IMR-90 (cell line): ENCODE measurements at regions not wholly inside any gene's neighbourhood (a gene's known extent, or its start where the extent isn't known, plus 50 kb on each side); places are given as distances from the start of the nearest gene placed in this dataset.

Source experiments
- ATAC-seq: fragments of 200-7000 bp; cut with Tn5 transposase; 2 replicates; pipeline ENCODE4 v1.9.1; 2020; ENCODE audit warnings: low read depth, mild to moderate bottlenecking, moderate library complexity
- BruUV-seq: library from RNA; stranded (reverse); fragments of 400-500 nt; replicated peaks from 2 replicates; lab custom pipeline; 2021; lab: Mats Ljungman, UMichigan
- CTCF ChIA-PET: fragments of 300-600 bp; formaldehyde crosslinking; extraction: SDS; loops from one replicate; lab custom pipeline; 2021; ENCODE audit warnings: antibody characterized with exemption; lab: Yijun Ruan, JAX
- POLR2A ChIA-PET: fragments of 300-600 bp; sonication (Branson Sonifier 250); formaldehyde crosslinking; loops from one replicate; lab custom pipeline; 2022; ENCODE audit warnings: antibody characterized with exemption; ENCODE audit not compliant: unreplicated experiment; lab: Charles Lee
- DNase-seq: peaks from one replicate; pipeline ENCODE4 v3.0.0; 2013
- H2AFZ ChIP-seq: replicated peaks from 2 replicates; pipeline ENCODE3; 2013; ENCODE audit warnings: low read length, mild to moderate bottlenecking; ENCODE audit not compliant: poor library complexity
- H2AK5ac ChIP-seq: 2 replicates; pipeline ENCODE4 v1.6.1; 2013; ENCODE audit warnings: low read depth, low read length, inconsistent platforms
- H2AK9ac ChIP-seq: replicated peaks from 2 replicates; pipeline ENCODE3; 2013; ENCODE audit warnings: mild to moderate bottlenecking, low read depth, low read length, moderate library complexity; ENCODE audit not compliant: poor library complexity
- H2BK120ac ChIP-seq: 2 replicates; pipeline ENCODE4 v1.6.1; 2013; ENCODE audit warnings: low read depth, low read length, inconsistent platforms
- H2BK15ac ChIP-seq: 3 replicates; pipeline ENCODE4 v1.6.1; 2013; ENCODE audit warnings: low read depth, low read length, inconsistent platforms
- H2BK20ac ChIP-seq: 2 replicates; pipeline ENCODE4 v1.6.1; 2013; ENCODE audit warnings: low read depth, mild to moderate bottlenecking, inconsistent platforms, low read length, moderate library complexity
- H2BK5ac ChIP-seq: 2 replicates; pipeline ENCODE4 v1.6.1; 2013; ENCODE audit warnings: mild to moderate bottlenecking, low read depth, low read length, inconsistent platforms; ENCODE audit not compliant: poor library complexity, severe bottlenecking
- H3K14ac ChIP-seq: replicated peaks from 2 replicates; pipeline ENCODE4 v1.6.1; 2013; ENCODE audit warnings: low read depth, low read length, inconsistent platforms
- H3K18ac ChIP-seq: 2 replicates; pipeline ENCODE4 v1.6.1; 2013; ENCODE audit warnings: low read depth, low read length, control low read depth
- H3K23ac ChIP-seq: 2 replicates; pipeline ENCODE4 v1.6.1; 2013; ENCODE audit warnings: low read depth, low read length, inconsistent platforms
- H3K27ac ChIP-seq: 2 replicates; pipeline ENCODE4 v1.5.1; 2013; ENCODE audit warnings: mild to moderate bottlenecking, control low read depth, low read length; ENCODE audit not compliant: insufficient read depth
- H3K27me3 ChIP-seq: 2 replicates; pipeline ENCODE4 v1.6.1; 2013; ENCODE audit warnings: low read length; ENCODE audit not compliant: control insufficient read depth, insufficient read depth
- H3K36me3 ChIP-seq: 2 replicates; pipeline ENCODE4 v1.6.1; 2013; ENCODE audit warnings: low read length, mixed read lengths; ENCODE audit not compliant: control insufficient read depth, insufficient read depth
- H3K4ac ChIP-seq: 2 replicates; pipeline ENCODE4 v1.6.1; 2013; ENCODE audit warnings: low read depth, low read length, inconsistent platforms
- H3K4me1 ChIP-seq: 2 replicates; pipeline ENCODE4 v1.6.1; 2013; ENCODE audit warnings: low read length, mixed read lengths; ENCODE audit not compliant: control insufficient read depth, insufficient read depth
- H3K4me2 ChIP-seq: 2 replicates; pipeline ENCODE4 v1.6.1; 2013; ENCODE audit warnings: low read depth, mild to moderate bottlenecking, control low read depth, low read length, moderate library complexity
- H3K4me3 ChIP-seq: 2 replicates; pipeline ENCODE4 v1.5.1; 2013; ENCODE audit warnings: low read depth, mild to moderate bottlenecking, control low read depth, low read length, moderate library complexity; ENCODE audit not compliant: insufficient read depth
- H3K56ac ChIP-seq: 2 replicates; pipeline ENCODE4 v1.6.1; 2013; ENCODE audit warnings: low read length, inconsistent platforms; ENCODE audit not compliant: insufficient read depth; ENCODE audit errors: extremely low read depth
- H3K79me1 ChIP-seq, 2 experiments: 2 replicates each; pipeline ENCODE4 v1.6.1; 2013; ENCODE audit warnings: low read length in 2 of 2, inconsistent platforms in 1 of 2, low read depth in 1 of 2
- H3K9ac ChIP-seq: 2 replicates; pipeline ENCODE4 v1.6.1; 2013; ENCODE audit warnings: low read depth, low read length, control low read depth
- H3K9me1 ChIP-seq: 2 replicates; pipeline ENCODE4 v1.6.1; 2013; ENCODE audit warnings: low read length, inconsistent platforms; ENCODE audit not compliant: insufficient read depth
- H3K9me3 ChIP-seq: 2 replicates; pipeline ENCODE4 v1.6.1; 2013; ENCODE audit warnings: low read length; ENCODE audit not compliant: control insufficient read depth, insufficient read depth
- H4K20me1 ChIP-seq: 2 replicates; pipeline ENCODE4 v1.6.1; 2013; ENCODE audit warnings: low read length, inconsistent platforms; ENCODE audit not compliant: insufficient read depth
- H4K5ac ChIP-seq: 2 replicates; pipeline ENCODE4 v1.6.1; 2013; ENCODE audit warnings: mild to moderate bottlenecking, low read depth, low read length, control low read depth
- H4K8ac ChIP-seq, 2 experiments: 2 replicates each; pipeline ENCODE4 v1.6.1; 2013; ENCODE audit warnings: low read depth in 2 of 2, low read length in 2 of 2, control low read depth in 1 of 2, inconsistent platforms in 1 of 2
- H4K91ac ChIP-seq: 2 replicates; pipeline ENCODE4 v1.6.1; 2013; ENCODE audit warnings: low read depth, low read length, inconsistent platforms; ENCODE audit not compliant: insufficient read depth
- CHD1 ChIP-seq: IDR thresholded peaks from 2 replicates; pipeline ENCODE4 v1.6.1; 2012; ENCODE audit warnings: low read depth, low read length, improper control_type of control experiment
- FOS ChIP-seq: fragments of 150-350 bp; IDR thresholded peaks from 2 replicates; pipeline ENCODE4 v1.6.1; 2016; ENCODE audit warnings: low read depth, low read length
- MAZ ChIP-seq: IDR thresholded peaks from 2 replicates; pipeline ENCODE4 v1.6.1; 2012; ENCODE audit warnings: low read depth, mild to moderate bottlenecking, low read length, improper control_type of control experiment, moderate library complexity, borderline replicate concordance
- MXI1 ChIP-seq: IDR thresholded peaks from 2 replicates; pipeline ENCODE4 v1.6.1; 2012; ENCODE audit warnings: low read depth, mild to moderate bottlenecking, low read length, moderate library complexity, borderline replicate concordance
- RCOR1 ChIP-seq: IDR thresholded peaks from 2 replicates; pipeline ENCODE4 v1.6.1; 2012; ENCODE audit warnings: mild to moderate bottlenecking, low read length, improper control_type of control experiment; ENCODE audit not compliant: insufficient replicate concordance
- USF2 ChIP-seq: fragments of 150-350 bp; IDR thresholded peaks from 2 replicates; pipeline ENCODE4 v1.6.1; 2017; ENCODE audit warnings: mild to moderate bottlenecking, antibody characterized with exemption, low read length, low read depth
- WGBS, 2 experiments: methylation state at CpG; one replicate each; pipeline versions ENCODE4 v1.1.5 to v1.1.7; 2013; ENCODE audit warnings: missing lambda C conversion rate in 2 of 2; ENCODE audit not compliant: insufficient read length in 1 of 2; ENCODE audit errors: extremely low coverage in 2 of 2; 5-methylcytosine and 5-hydroxymethylcytosine counted together
- dilution Hi-C: fragments of 300-500 bp; cut with HindIII; formaldehyde crosslinking; loops from one replicate; pipeline ENCODE4 v1.14.3; 2018; ENCODE audit warnings: low sequenced_read_pairs; ENCODE audit not compliant: unreplicated experiment
- in situ Hi-C: fragments of 300-500 bp; cut with MboI; formaldehyde crosslinking; loops from 3 replicates; pipeline ENCODE4 v1.14.3; 2019; ENCODE audit warnings: low sequenced_read_pairs, inconsistent platforms, mixed read lengths
- intact Hi-C: fragments of 100-400 bp; cut with micrococcal nuclease; formaldehyde crosslinking; loops from 2 replicates; pipeline ENCODE4 v1.10.0; 2022
- TF ChIP-seq, protein P1 (sequence below): fragments of 150-350 bp; IDR thresholded peaks from 2 replicates; pipeline ENCODE4 v1.6.1; 2016; ENCODE audit warnings: low read depth, mild to moderate bottlenecking, low read length, moderate library complexity, borderline replicate concordance

GRCh38 chr11:38503876-38504275, 1905.8 kb upstream of the RAG2 start:
- ChIA-PET POLR2A (no interaction called here), CTCF (no interaction called here)
- H3K4me2 ChIP-seq = no peak overlapping the region

More at GRCh38 chr11:38503876-38504275, 1905.8 kb upstream of the RAG2 start:
- Histone ChIP-seq H4K5ac (no peak overlapping the region), H3K23ac (no peak overlapping the region), H3K36me3 (no peaks in the 10 kb centered on the region), H3K18ac (no peak overlapping the region), H3K4ac (no peak overlapping the region), H2BK20ac (no peak overlapping the region), H4K8ac (no peak overlapping the region), H3K79me1 (no peaks in the 10 kb centered on the region), H2BK5ac (no peak overlapping the region), H3K56ac (no peak overlapping the region), H3K27ac (no peak overlapping the region), H4K91ac (no peak overlapping the region), H3K27me3 (no peaks in the 10 kb centered on the region), H3K9me3 (peaks cover 13% of the 10 kb centered on the region), H3K9ac (no peak overlapping the region), H2AFZ (no peak overlapping the region), H2AK5ac (no peak overlapping the region), H4K20me1 (no peaks in the 10 kb centered on the region), H2BK15ac (no peak overlapping the region), H3K4me3 (no peak overlapping the region), H3K4me1 (no peaks in the 10 kb centered on the region), H2BK120ac (no peak overlapping the region), H3K14ac (no peak overlapping the region), H3K9me1 (no peaks in the 10 kb centered on the region), H2AK9ac (no peak overlapping the region)
- ATAC-seq (no peak), DNase-seq (no peak)
- 75% methylated on average over 4 of the region's 14 CpGs; no CpG with 5 or more reads in 1 of the 2 experiments for WGBS, 2 experiments
- no TSS peak for BruUV-seq
- intact Hi-C loops (no loop called here), in situ Hi-C loops (no loop called here), dilution Hi-C loops (no loop called here)
- no peak for TF ChIP-seq USF2
- TF ChIP-seq, protein P1, sequence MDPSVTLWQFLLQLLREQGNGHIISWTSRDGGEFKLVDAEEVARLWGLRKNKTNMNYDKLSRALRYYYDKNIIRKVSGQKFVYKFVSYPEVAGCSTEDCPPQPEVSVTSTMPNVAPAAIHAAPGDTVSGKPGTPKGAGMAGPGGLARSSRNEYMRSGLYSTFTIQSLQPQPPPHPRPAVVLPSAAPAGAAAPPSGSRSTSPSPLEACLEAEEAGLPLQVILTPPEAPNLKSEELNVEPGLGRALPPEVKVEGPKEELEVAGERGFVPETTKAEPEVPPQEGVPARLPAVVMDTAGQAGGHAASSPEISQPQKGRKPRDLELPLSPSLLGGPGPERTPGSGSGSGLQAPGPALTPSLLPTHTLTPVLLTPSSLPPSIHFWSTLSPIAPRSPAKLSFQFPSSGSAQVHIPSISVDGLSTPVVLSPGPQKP = no peak
- no peak for TF ChIP-seq RCOR1
- no peak for TF ChIP-seq MXI1
- TF ChIP-seq MAZ = no peak
- TF ChIP-seq FOS = no peak
- TF ChIP-seq CHD1 = no peak
